ENCODE measurements at regions not wholly inside any gene's neighbourhood (a gene's known extent, or its start where the extent isn't known, plus 50 kb on each side); places are given as distances from the start of the nearest gene placed in this dataset.

DNA sequence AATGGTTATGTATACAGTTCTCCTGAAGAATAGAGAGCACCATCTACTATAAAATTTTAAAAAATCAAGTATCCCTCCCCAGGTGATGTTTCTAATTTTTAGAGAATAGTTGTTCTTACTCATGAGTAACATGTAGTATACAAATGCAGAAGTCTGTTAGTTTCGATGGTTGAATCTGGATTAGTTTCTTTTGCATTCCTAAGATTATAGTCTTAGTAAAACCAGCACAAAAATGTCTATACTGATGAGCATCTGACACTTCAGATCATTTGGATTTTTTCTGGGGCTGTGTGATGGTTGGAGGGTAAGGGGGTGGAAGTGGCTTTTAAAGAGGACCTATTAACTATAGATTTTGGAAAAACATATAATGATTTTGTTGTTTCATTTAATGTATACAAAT, 167.3 kb upstream of the SGO1 start:
- Mint-ChIP-seq H3K4me3 (no peak overlapping the region), H3K9me3 (peaks cover 7% of the 10 kb centered on the region), H3K4me1 (no peaks in the 10 kb centered on the region), H3K36me3 (no peaks in the 10 kb centered on the region), H3K27me3 (ENCODE audit: low read depth) (no peaks in the 10 kb centered on the region), H3K27ac (no peak overlapping the region)
- DNase-seq (ENCODE audit: low spot score in 2 of 2, unreplicated experiment in 2 of 2) = no peak
- TF ChIP-seq, protein P1, sequence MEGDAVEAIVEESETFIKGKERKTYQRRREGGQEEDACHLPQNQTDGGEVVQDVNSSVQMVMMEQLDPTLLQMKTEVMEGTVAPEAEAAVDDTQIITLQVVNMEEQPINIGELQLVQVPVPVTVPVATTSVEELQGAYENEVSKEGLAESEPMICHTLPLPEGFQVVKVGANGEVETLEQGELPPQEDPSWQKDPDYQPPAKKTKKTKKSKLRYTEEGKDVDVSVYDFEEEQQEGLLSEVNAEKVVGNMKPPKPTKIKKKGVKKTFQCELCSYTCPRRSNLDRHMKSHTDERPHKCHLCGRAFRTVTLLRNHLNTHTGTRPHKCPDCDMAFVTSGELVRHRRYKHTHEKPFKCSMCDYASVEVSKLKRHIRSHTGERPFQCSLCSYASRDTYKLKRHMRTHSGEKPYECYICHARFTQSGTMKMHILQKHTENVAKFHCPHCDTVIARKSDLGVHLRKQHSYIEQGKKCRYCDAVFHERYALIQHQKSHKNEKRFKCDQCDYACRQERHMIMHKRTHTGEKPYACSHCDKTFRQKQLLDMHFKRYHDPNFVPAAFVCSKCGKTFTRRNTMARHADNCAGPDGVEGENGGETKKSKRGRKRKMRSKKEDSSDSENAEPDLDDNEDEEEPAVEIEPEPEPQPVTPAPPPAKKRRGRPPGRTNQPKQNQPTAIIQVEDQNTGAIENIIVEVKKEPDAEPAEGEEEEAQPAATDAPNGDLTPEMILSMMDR (IDR thresholded peaks at IDR 0.05; ENCODE audit: unreplicated experiment) = no peak

DNA sequence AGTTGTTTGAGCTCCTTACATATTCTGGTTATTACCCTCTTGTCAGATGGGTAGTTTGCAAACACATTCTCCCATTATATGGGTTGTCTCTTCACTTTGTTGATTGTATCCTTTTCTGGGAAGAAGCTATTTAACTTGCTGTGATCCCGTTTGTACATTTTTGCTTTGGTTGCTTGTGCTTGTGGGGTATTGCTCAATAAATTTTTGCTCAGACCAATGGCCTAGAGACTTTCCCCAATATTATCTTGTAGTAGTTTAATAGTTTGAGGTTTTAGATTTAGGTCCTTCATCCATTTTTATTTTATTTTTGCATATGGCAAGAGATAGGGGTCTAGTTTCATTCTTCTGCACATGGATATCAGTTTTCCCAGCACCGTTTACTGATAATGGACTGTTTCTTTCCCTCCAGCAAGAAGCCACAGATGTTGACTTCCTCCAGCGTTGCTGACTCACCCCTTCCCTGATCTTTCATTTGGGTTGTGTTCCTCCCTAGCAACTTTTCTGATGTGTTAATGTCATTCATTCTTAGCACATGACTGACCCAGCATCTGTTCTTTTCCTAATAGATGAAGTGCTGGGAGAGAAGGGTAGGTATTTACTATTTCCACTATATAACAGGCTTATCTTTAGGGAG, 166.7 kb upstream of the SGO1 start:
- no peaks in the 10 kb centered on the region for H3K27me3 Mint-ChIP-seq (ENCODE audit: low read depth)
- no peak overlapping the region for H3K4me3 Mint-ChIP-seq
- no peaks in the 10 kb centered on the region for H3K4me1 Mint-ChIP-seq
- peaks cover 4% of the 10 kb centered on the region for H3K9me3 Mint-ChIP-seq
- H3K27ac Mint-ChIP-seq = no peak overlapping the region
- no peaks in the 10 kb centered on the region for H3K36me3 Mint-ChIP-seq
- no peak for DNase-seq (ENCODE audit: low spot score in 2 of 2, unreplicated experiment in 2 of 2)
- TF ChIP-seq, protein P1 (IDR thresholded peaks at IDR 0.05; ENCODE audit: unreplicated experiment) = no peak

DNA sequence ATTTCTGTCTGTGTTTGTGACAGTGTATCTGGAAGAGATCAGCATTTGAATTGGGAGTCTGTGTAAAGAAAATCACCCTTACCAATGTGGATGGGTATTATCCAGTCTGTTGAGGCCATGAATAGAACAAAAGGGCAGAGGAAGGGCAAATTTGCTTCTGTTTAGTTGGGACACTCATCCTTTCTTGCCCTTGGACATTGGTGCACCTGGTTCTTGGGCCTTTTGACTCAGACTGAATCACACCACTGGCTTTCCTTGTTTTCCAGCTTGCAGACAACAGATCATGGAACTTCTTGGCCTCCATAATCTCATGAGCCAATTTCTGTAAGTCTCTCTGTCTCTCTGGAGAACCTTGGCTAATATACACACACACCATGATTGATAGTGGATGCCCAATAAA, 164.4 kb upstream of the SGO1 start:
- no peak overlapping the region for H3K27ac Mint-ChIP-seq
- no peaks in the 10 kb centered on the region for H3K4me1 Mint-ChIP-seq
- TF ChIP-seq, protein P1 (IDR thresholded peaks at IDR 0.05; ENCODE audit: unreplicated experiment) = no peak
- H3K9me3 Mint-ChIP-seq = no peaks in the 10 kb centered on the region
- H3K36me3 Mint-ChIP-seq = no peaks in the 10 kb centered on the region
- no peak overlapping the region for H3K4me3 Mint-ChIP-seq
- no peak for DNase-seq (ENCODE audit: low spot score in 2 of 2, unreplicated experiment in 2 of 2)
- no peaks in the 10 kb centered on the region for H3K27me3 Mint-ChIP-seq (ENCODE audit: low read depth)

DNA sequence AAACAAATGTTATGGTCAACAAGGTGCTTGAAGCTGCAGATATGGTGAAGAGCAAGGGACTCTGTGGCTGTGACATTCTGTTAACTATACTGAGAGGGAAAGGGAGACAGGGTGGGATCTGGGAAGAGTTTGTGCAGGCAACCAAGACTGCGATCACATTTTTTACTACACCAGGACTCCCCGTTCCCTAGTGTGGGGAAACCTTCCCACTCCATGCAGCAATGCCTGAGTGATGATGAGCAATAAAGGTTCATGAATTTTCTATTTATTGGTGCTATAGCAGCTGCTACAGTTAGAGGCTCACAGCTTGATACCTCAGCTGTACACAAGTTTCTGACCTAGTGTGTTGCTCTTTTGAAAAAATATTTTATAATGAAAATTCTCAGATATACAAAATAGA, 160.9 kb upstream of the SGO1 start:
- Mint-ChIP-seq H3K36me3 (no peaks in the 10 kb centered on the region), H3K4me3 (no peak overlapping the region), H3K27me3 (ENCODE audit: low read depth) (no peaks in the 10 kb centered on the region), H3K9me3 (no peaks in the 10 kb centered on the region), H3K4me1 (peaks cover 8% of the 10 kb centered on the region), H3K27ac (no peak overlapping the region)
- TF ChIP-seq, protein P1 (IDR thresholded peaks at IDR 0.05; ENCODE audit: unreplicated experiment) = no peak
- DNase-seq (ENCODE audit: low spot score in 2 of 2, unreplicated experiment in 2 of 2) = no peak

DNA sequence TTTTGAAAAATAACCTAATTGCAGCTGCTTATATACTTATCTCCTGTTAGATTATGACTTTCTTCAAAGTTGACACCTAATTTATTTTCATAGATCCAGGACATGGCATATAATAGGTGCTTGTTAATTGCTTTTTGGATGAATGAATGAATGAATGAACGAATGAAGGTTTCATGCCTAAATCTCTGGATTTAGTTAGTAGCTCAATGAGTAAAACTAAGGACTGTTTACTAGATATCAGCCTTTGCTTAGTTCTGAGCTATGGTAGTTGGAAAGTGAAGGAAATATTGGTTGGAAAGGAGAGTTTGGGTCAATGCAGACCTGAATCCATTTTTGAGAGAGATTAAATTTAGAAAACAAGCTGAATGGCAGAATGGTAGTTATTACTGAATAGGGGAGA, 160.4 kb upstream of the SGO1 start:
- Mint-ChIP-seq H3K9me3 (no peaks in the 10 kb centered on the region), H3K36me3 (no peaks in the 10 kb centered on the region)
- DNase-seq (ENCODE audit: low spot score in 2 of 2, unreplicated experiment in 2 of 2) = no peak

More for the DNA sequence above, 160.4 kb upstream of the SGO1 start:
- peaks cover 8% of the 10 kb centered on the region for H3K4me1 Mint-ChIP-seq
- no peaks in the 10 kb centered on the region for H3K27me3 Mint-ChIP-seq (ENCODE audit: low read depth)
- TF ChIP-seq, protein P1 (IDR thresholded peaks at IDR 0.05; ENCODE audit: unreplicated experiment) = no peak
- no peak overlapping the region for H3K27ac Mint-ChIP-seq
- no peak overlapping the region for H3K4me3 Mint-ChIP-seq

Measured in mesothelial cell of epicardium (in vitro differentiated cells).